Neuronal stem cell (in vitro differentiated cells): ENCODE measurements at regions not wholly inside any gene's neighbourhood (a gene's known extent, or its start where the extent isn't known, plus 50 kb on each side); places are given as distances from the start of the nearest gene placed in this dataset.

Experiments used
- DNase-seq: peaks from one replicate; pipeline ENCODE4 v3.0.0-alpha.2; 2013; ENCODE audit warnings: low spot score
- H2AFZ ChIP-seq: one replicate; pipeline ENCODE4 v1.6.1; 2013; ENCODE audit warnings: mild to moderate bottlenecking, low read length, inconsistent platforms
- H2AK5ac ChIP-seq: 2 replicates; pipeline ENCODE4 v1.6.1; 2013; ENCODE audit warnings: low read depth, mild to moderate bottlenecking, inconsistent platforms, low read length, moderate library complexity, mixed read lengths
- H2BK120ac ChIP-seq: 2 replicates; pipeline ENCODE4 v1.6.1; 2013; ENCODE audit warnings: low read depth, mild to moderate bottlenecking, inconsistent platforms, low read length, moderate library complexity, mixed read lengths
- H2BK12ac ChIP-seq: one replicate; pipeline ENCODE4 v1.6.1; 2013; ENCODE audit warnings: low read length, inconsistent platforms
- H2BK15ac ChIP-seq: 2 replicates; pipeline ENCODE4 v1.6.1; 2013; ENCODE audit warnings: mild to moderate bottlenecking, low read length, inconsistent platforms, mixed read lengths
- H2BK5ac ChIP-seq: one replicate; pipeline ENCODE4 v1.6.1; 2013; ENCODE audit warnings: inconsistent platforms, mild to moderate bottlenecking, low read length, moderate library complexity
- H3K14ac ChIP-seq: one replicate; pipeline ENCODE4 v1.6.1; 2013; ENCODE audit warnings: low read length, inconsistent platforms
- H3K18ac ChIP-seq: 2 replicates; pipeline ENCODE4 v1.6.1; 2013; ENCODE audit warnings: low read length, inconsistent platforms
- H3K23ac ChIP-seq: 2 replicates; pipeline ENCODE4 v1.6.1; 2013; ENCODE audit warnings: low read depth, mild to moderate bottlenecking, mixed read lengths, low read length, inconsistent platforms; ENCODE audit not compliant: poor library complexity
- H3K27ac ChIP-seq: replicated peaks from 3 replicates; pipeline ENCODE4 v1.5.1; 2013; ENCODE audit warnings: low read length, inconsistent platforms
- H3K27me3 ChIP-seq, 3 experiments: 2 replicates each; pipeline ENCODE4 v1.6.1; 2013; ENCODE audit warnings: low read length in 3 of 3, mild to moderate bottlenecking in 2 of 3, inconsistent platforms in 1 of 3, low read depth in 1 of 3, mixed read lengths in 1 of 3, moderate library complexity in 1 of 3; ENCODE audit not compliant: control insufficient read depth in 3 of 3, insufficient read depth in 3 of 3
- H3K36me3 ChIP-seq, 2 donors: replicated peaks in 1 of 2; 2 replicates each; pipeline ENCODE4 v1.6.1; 2013; ENCODE audit warnings: low read length in 2 of 2; ENCODE audit not compliant: control insufficient read depth in 2 of 2, insufficient read depth in 2 of 2
- H3K4ac ChIP-seq: 2 replicates; pipeline ENCODE4 v1.6.1; 2013; ENCODE audit warnings: inconsistent platforms, mild to moderate bottlenecking, low read length, moderate library complexity
- H3K4me1 ChIP-seq, 2 donors: 1 replicate in 1 of 2; 2 replicates in 1 of 2; pipeline ENCODE4 v1.6.1; 2013; ENCODE audit warnings: low read length in 2 of 2, low read depth in 1 of 2; ENCODE audit not compliant: control insufficient read depth in 2 of 2, insufficient read depth in 1 of 2
- H3K4me2 ChIP-seq: one replicate; pipeline ENCODE4 v1.6.1; 2013; ENCODE audit warnings: mild to moderate bottlenecking, low read length, inconsistent platforms; ENCODE audit not compliant: insufficient read depth, poor library complexity, severe bottlenecking
- H3K4me3 ChIP-seq, 2 donors: 2 replicates each; pipeline ENCODE4 v1.5.1; 2013; ENCODE audit warnings: low read length in 2 of 2, mild to moderate bottlenecking in 2 of 2, inconsistent platforms in 1 of 2, moderate library complexity in 1 of 2
- H3K79me1 ChIP-seq: one replicate; pipeline ENCODE4 v1.6.1; 2013; ENCODE audit warnings: low read depth, mild to moderate bottlenecking, inconsistent platforms, low read length, moderate library complexity
- H3K9ac ChIP-seq: one replicate; pipeline ENCODE4 v1.6.1; 2013; ENCODE audit warnings: mild to moderate bottlenecking, low read depth, low read length, inconsistent platforms; ENCODE audit not compliant: poor library complexity
- H3K9me3 ChIP-seq, 2 donors: replicated peaks in 1 of 2; 2 replicates each; pipeline versions ENCODE3 to v1.6.1; 2013; ENCODE audit warnings: low read length in 2 of 2, mild to moderate bottlenecking in 2 of 2, inconsistent platforms in 1 of 2, low read depth in 1 of 2, mixed read lengths in 1 of 2, moderate library complexity in 1 of 2; ENCODE audit not compliant: control insufficient read depth in 2 of 2, insufficient read depth in 1 of 2
- H4K8ac ChIP-seq: one replicate; pipeline ENCODE4 v1.6.1; 2013; ENCODE audit warnings: low read depth, mild to moderate bottlenecking, inconsistent platforms, low read length, moderate library complexity
- H4K91ac ChIP-seq: one replicate; pipeline ENCODE4 v1.6.1; 2013; ENCODE audit warnings: low read length, low read depth, mild to moderate bottlenecking, inconsistent platforms; ENCODE audit not compliant: poor library complexity
- WGBS, 2 donors: extraction: QIAGEN DNeasy Blood & Tissue Kit; methylation state at CpG; one replicate each; pipeline ENCODE4 v1.1.7; 2013; ENCODE audit warnings: missing lambda C conversion rate in 2 of 2, mixed read lengths in 1 of 2; ENCODE audit not compliant: insufficient read length in 2 of 2, insufficient replicate concordance in 1 of 2; ENCODE audit errors: extremely low coverage in 2 of 2; 5-methylcytosine and 5-hydroxymethylcytosine counted together

GRCh38 chr6:1059596-1059995 lies 252.3 kb upstream of the FOXQ1 start:
- Histone ChIP-seq H3K9ac (no peak overlapping the region), H2AFZ (no peak overlapping the region), H3K4me1 (peaks cover 3 to 9% of the 10 kb centered on the region in 2 donors), H3K4ac (no peak overlapping the region), H2BK5ac (no peak overlapping the region), H3K14ac (no peak overlapping the region), H4K91ac (no peak overlapping the region), H2AK5ac (no peak overlapping the region), H3K4me3 (no peak overlapping the region), H2BK15ac (no peak overlapping the region), H3K79me1 (no peaks in the 10 kb centered on the region), H2BK120ac (no peak overlapping the region), H4K8ac (no peak overlapping the region), H3K36me3 (no peaks in the 10 kb centered on the region), H2BK12ac (no peak overlapping the region), H3K4me2 (no peak overlapping the region), H3K18ac (no peak overlapping the region), H3K27ac (no peak overlapping the region), H3K9me3 (no peaks in the 10 kb centered on the region), H3K23ac (no peak overlapping the region), H3K27me3 (no peaks in the 10 kb centered on the region)
- WGBS, 2 donors = no CpG with 5 or more reads among the region's 6 CpGs
- DNase-seq = no peak

- Histone ChIP-seq H3K4me2 (no peak overlapping the region), H4K91ac (no peak overlapping the region), H3K36me3 (no peaks in the 10 kb centered on the region), H3K27me3 (no peaks in the 10 kb centered on the region), H3K14ac (no peak overlapping the region), H3K23ac (no peak overlapping the region), H3K4me1 (peaks cover 3 to 9% of the 10 kb centered on the region in 2 donors), H3K9ac (no peak overlapping the region), H2AK5ac (no peak overlapping the region), H3K9me3 (no peaks in the 10 kb centered on the region), H3K18ac (peak overlapping the region; percentile 24), H2BK5ac (no peak overlapping the region), H2AFZ (no peak overlapping the region), H3K4me3 (no peak overlapping the region), H4K8ac (no peak overlapping the region), H3K27ac (no peak overlapping the region), H3K4ac (no peak overlapping the region), H2BK120ac (no peak overlapping the region), H2BK12ac (no peak overlapping the region), H3K79me1 (no peaks in the 10 kb centered on the region), H2BK15ac (no peak overlapping the region)
- no CpG with 5 or more reads among the region's 14 CpGs for WGBS, 2 donors
- DNase-seq = no peak
Measured at GRCh38 chr6:1057490-1058135, 254.3 kb upstream of the FOXQ1 start.

GRCh38 chr6:1055015-1055921 lies 256.6 kb upstream of the FOXQ1 start:
- H3K79me1 ChIP-seq = no peaks in the 10 kb centered on the region
- no peak overlapping the region for H2BK12ac ChIP-seq
- H2BK120ac ChIP-seq = no peak overlapping the region
- H2AK5ac ChIP-seq = no peak overlapping the region
- no peaks in the 10 kb centered on the region for H3K9me3 ChIP-seq
- no peaks in the 10 kb centered on the region for H3K36me3 ChIP-seq
- H3K18ac ChIP-seq = no peak overlapping the region
- H3K14ac ChIP-seq = no peak overlapping the region
- no peak overlapping the region for H2BK15ac ChIP-seq
- H3K23ac ChIP-seq = no peak overlapping the region
- no peak overlapping the region for H4K91ac ChIP-seq
- no peak overlapping the region for H3K4me2 ChIP-seq
- H3K4me1 ChIP-seq = peaks cover 3 to 9% of the 10 kb centered on the region in 2 donors
- no peak overlapping the region for H3K4me3 ChIP-seq
- no peak overlapping the region for H4K8ac ChIP-seq
- H3K27me3 ChIP-seq = no peaks in the 10 kb centered on the region
- no peak overlapping the region for H2AFZ ChIP-seq
- H2BK5ac ChIP-seq = no peak overlapping the region
- H3K27ac ChIP-seq = no peak overlapping the region
- no CpG with 5 or more reads among the region's 16 CpGs for WGBS, 2 donors
- H3K4ac ChIP-seq = no peak overlapping the region
- DNase-seq = no peak
- no peak overlapping the region for H3K9ac ChIP-seq

- Histone ChIP-seq H3K27ac (no peak overlapping the region), H3K23ac (no peak overlapping the region), H3K36me3 (no peaks in the 10 kb centered on the region), H4K91ac (no peak overlapping the region), H3K18ac (no peak overlapping the region), H4K8ac (no peak overlapping the region), H2AK5ac (no peak overlapping the region), H3K4me1 (peaks cover 3 to 9% of the 10 kb centered on the region in 2 donors), H2BK12ac (no peak overlapping the region), H3K4me2 (no peak overlapping the region), H3K79me1 (no peaks in the 10 kb centered on the region), H2BK5ac (no peak overlapping the region), H3K9me3 (no peaks in the 10 kb centered on the region), H2AFZ (no peak overlapping the region), H3K27me3 (no peaks in the 10 kb centered on the region), H3K4me3 (no peak overlapping the region), H3K14ac (no peak overlapping the region), H3K9ac (no peak overlapping the region), H3K4ac (no peak overlapping the region), H2BK15ac (no peak overlapping the region), H2BK120ac (no peak overlapping the region)
- DNase-seq = no peak
- no CpG with 5 or more reads among the region's 3 CpGs for WGBS, 2 donors
Measured at GRCh38 chr6:1054653-1055014, 257.3 kb upstream of the FOXQ1 start.
